K562 (cell line): ENCODE measurements at regions not wholly inside any gene's neighbourhood (a gene's known extent, or its start where the extent isn't known, plus 50 kb on each side); places are given as distances from the start of the nearest gene placed in this dataset.

Experiments
- ERF ChIP-seq: fragments of 450-650 bp; formaldehyde crosslinking; IDR thresholded peaks from 2 replicates; pipeline ENCODE4 v1.4.0; 2020; ENCODE audit warnings: mild to moderate bottlenecking, mixed read lengths
- HMGN3 ChIP-seq: IDR thresholded peaks from 2 replicates; pipeline ENCODE4 v1.6.1; 2011; ENCODE audit warnings: borderline replicate concordance, low read depth, mild to moderate bottlenecking, mixed read lengths, low read length; ENCODE audit not compliant: insufficient read length; ENCODE audit errors: extremely low read depth
- JUND ChIP-seq, 2 experiments: IDR thresholded peaks; 2 replicates in 1 of 2; 3 replicates in 1 of 2; pipeline ENCODE4 v1.6.1; 2011; ENCODE audit warnings: borderline replicate concordance in 2 of 2, low read depth in 2 of 2, low read length in 2 of 2, improper control_type of control experiment in 1 of 2, missing biosample characterization in 1 of 2, missing genetic modification characterization in 1 of 2, missing genetic modification reagents in 1 of 2
- NFATC3 ChIP-seq: fragments of 450-650 bp; IDR thresholded peaks from 2 replicates; pipeline ENCODE4 v1.6.1; 2017; ENCODE audit warnings: mild to moderate bottlenecking
- NFIX ChIP-seq: fragments of 250-450 bp; sonication (Bioruptor Pico); IDR thresholded peaks from 2 replicates; pipeline ENCODE4 v1.4.0; 2020; ENCODE audit warnings: low read depth, mild to moderate bottlenecking, moderate library complexity
- NONO ChIP-seq, 2 experiments: fragments of 200-400 bp in 1 of 2; fragments of 450-650 bp in 1 of 2; formaldehyde crosslinking in 1 of 2; IDR thresholded peaks; 2 replicates each; pipeline ENCODE4 v1.6.1; 2017; ENCODE audit warnings: low read depth in 2 of 2, mild to moderate bottlenecking in 2 of 2, moderate library complexity in 2 of 2, low read length in 1 of 2
- NR2C2 ChIP-seq, 2 experiments: fragments of 200-800 bp in 1 of 2; sonication (Bioruptor generic) in 1 of 2; sonication (generic) in 1 of 2; formaldehyde crosslinking in 1 of 2; IDR thresholded peaks; 2 replicates each; pipeline versions ENCODE4 v1.6.1 to v1.8.0; 2016 to 2022; ENCODE audit warnings: mild to moderate bottlenecking in 1 of 2, missing compliant biosample characterization in 1 of 2, missing genetic modification characterization in 1 of 2, missing genetic modification reagents in 1 of 2
- RAD51 ChIP-seq: fragments of 450-650 bp; IDR thresholded peaks from 2 replicates; pipeline ENCODE4 v1.7.1; 2016; ENCODE audit warnings: low read depth, mild to moderate bottlenecking, borderline replicate concordance
- RBM22 ChIP-seq: fragments of 200-400 bp; formaldehyde crosslinking; IDR thresholded peaks from 2 replicates; pipeline ENCODE4 v1.6.1; 2018; ENCODE audit warnings: low read length, low read depth; ENCODE audit not compliant: poor library complexity, severe bottlenecking
- TEAD2 ChIP-seq: fragments of 450-650 bp; IDR thresholded peaks from 2 replicates; pipeline ENCODE4 v1.6.1; 2016; ENCODE audit warnings: missing genetic modification characterization, control low read depth, missing compliant biosample characterization
- TOE1 ChIP-seq, 2 experiments: fragments of 450-650 bp in 1 of 2; sonication (generic) in 1 of 2; formaldehyde crosslinking in 1 of 2; IDR thresholded peaks; 2 replicates each; pipeline versions ENCODE4 v1.7.1 to v1.8.0; 2016 to 2022; ENCODE audit warnings: borderline replicate concordance in 2 of 2, mild to moderate bottlenecking in 2 of 2, antibody characterized with exemption in 1 of 2, inconsistent platforms in 1 of 2, low read depth in 1 of 2, missing genetic modification reagents in 1 of 2, moderate library complexity in 1 of 2
- TF ChIP-seq, protein P1 (sequence below): sonication (generic); formaldehyde crosslinking; IDR thresholded peaks from 2 replicates; pipeline ENCODE4 v1.5.0; 2020; ENCODE audit warnings: missing genetic modification reagents
- TF ChIP-seq, protein P2 (sequence below): fragments of 450-650 bp; IDR thresholded peaks from 2 replicates; pipeline ENCODE4 v1.6.1; 2017; ENCODE audit warnings: antibody characterized with exemption

- TF ChIP-seq, protein P1, sequence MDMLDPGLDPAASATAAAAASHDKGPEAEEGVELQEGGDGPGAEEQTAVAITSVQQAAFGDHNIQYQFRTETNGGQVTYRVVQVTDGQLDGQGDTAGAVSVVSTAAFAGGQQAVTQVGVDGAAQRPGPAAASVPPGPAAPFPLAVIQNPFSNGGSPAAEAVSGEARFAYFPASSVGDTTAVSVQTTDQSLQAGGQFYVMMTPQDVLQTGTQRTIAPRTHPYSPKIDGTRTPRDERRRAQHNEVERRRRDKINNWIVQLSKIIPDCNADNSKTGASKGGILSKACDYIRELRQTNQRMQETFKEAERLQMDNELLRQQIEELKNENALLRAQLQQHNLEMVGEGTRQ (CRISPR knock-in tag), result peak; percentile 49
- TF ChIP-seq RAD51 (peak; percentile 13; the same call in 1 of the 2 replicates), NFIX (no peak), RBM22 (no peak), TOE1 (IDR thresholded peaks at IDR 0.05; ENCODE audit: borderline replicate concordance) (peak; percentile 32; the same call in 1 of the 2 replicates), TOE1 (CRISPR knock-in tag; IDR thresholded peaks at IDR 0.05; ENCODE audit: borderline replicate concordance, low read depth) (no peak), TEAD2 (tag) (no peak), ERF (CRISPR knock-in tag) (no peak), NFATC3 (no peak), NONO (IDR thresholded peaks at IDR 0.05; ENCODE audit: low read depth in 2 of 2, low read length in 1 of 2) (no peak), JUND (IDR thresholded peaks at IDR 0.05; ENCODE audit: borderline replicate concordance, low read depth, low read length) (no peak), JUND (tag; IDR thresholded peaks at IDR 0.05; ENCODE audit: borderline replicate concordance, low read depth, low read length) (no peak), NR2C2 (CRISPR knock-in tag; IDR thresholded peaks at IDR 0.05) (no peak), NR2C2 (tag; IDR thresholded peaks at IDR 0.05) (no peak), HMGN3 (no peak)
- TF ChIP-seq, protein P2, sequence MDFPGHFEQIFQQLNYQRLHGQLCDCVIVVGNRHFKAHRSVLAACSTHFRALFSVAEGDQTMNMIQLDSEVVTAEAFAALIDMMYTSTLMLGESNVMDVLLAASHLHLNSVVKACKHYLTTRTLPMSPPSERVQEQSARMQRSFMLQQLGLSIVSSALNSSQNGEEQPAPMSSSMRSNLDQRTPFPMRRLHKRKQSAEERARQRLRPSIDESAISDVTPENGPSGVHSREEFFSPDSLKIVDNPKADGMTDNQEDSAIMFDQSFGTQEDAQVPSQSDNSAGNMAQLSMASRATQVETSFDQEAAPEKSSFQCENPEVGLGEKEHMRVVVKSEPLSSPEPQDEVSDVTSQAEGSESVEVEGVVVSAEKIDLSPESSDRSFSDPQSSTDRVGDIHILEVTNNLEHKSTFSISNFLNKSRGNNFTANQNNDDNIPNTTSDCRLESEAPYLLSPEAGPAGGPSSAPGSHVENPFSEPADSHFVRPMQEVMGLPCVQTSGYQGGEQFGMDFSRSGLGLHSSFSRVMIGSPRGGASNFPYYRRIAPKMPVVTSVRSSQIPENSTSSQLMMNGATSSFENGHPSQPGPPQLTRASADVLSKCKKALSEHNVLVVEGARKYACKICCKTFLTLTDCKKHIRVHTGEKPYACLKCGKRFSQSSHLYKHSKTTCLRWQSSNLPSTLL, result no peak
These were observed 98.3 kb upstream of the DIO3 start (continued) for GRCh38 chr14:101462726-101463565.
